Activated CD8-positive, alpha-beta memory T cell treated with anti-CD3 and anti-CD28 coated beads, Interleukin-2, amount 50 U/mL, for 24 hours (primary cell): ENCODE measurements at regions not wholly inside any gene's neighbourhood (a gene's known extent, or its start where the extent isn't known, plus 50 kb on each side); places are given as distances from the start of the nearest gene placed in this dataset.

Experiments used
- DNase-seq: peaks from one replicate; pipeline ENCODE4 v3.0.0-alpha.2; 2020; ENCODE audit errors: extremely low read depth

DNA sequence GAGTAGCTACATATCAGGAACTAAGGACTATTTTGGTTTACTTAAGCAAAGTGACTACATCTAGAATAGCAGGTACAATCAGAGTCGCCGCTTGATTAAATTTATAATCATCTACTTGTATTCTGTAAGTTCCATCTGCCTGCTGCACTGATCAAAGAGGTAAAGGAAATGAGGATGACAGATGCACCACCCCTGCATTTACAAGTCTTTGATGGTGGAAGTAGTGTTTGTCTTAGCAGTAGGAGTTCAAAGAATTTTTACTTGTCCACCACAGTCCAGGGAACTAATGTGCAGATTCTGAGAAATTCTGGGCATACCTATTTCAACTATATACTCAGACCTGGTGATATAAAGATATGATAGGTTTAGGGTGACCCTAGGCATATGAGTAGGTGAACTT, 184.1 kb upstream of the IVNS1ABP start:
- no peak for DNase-seq

DNA sequence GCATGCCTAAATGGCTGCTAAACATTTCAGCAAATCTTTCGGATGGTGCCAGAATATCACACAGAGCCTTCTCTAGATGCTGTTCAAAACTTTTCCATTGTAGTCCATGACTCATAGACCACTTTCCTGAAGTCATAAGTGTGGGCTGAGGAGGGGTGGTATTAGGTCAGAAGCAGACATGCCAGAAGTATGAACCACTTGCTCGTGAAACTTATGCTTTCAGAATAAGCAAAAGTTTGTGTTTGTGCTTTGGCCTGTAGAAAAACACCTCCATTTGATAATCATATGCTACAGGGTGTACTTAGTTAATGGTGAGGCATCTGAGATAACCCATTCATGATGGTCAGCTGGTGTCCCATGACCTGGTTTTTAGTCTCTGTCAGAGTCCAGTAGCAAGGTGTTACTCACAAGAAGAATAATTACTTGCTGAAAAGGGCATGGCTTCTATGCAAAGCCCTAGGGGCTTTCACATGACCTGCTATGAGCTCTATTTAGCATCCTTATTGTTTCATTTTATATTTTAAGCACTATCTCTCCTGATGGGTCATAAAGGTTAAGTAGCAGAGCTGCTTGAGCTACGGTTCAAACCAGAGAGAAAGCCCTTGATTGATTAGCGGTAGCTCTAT, 183.1 kb upstream of the IVNS1ABP start:
- DNase-seq: no peak

GRCh38 chr1:185498207-185498606, 181.2 kb upstream of the IVNS1ABP start:
- no peak for DNase-seq

DNA sequence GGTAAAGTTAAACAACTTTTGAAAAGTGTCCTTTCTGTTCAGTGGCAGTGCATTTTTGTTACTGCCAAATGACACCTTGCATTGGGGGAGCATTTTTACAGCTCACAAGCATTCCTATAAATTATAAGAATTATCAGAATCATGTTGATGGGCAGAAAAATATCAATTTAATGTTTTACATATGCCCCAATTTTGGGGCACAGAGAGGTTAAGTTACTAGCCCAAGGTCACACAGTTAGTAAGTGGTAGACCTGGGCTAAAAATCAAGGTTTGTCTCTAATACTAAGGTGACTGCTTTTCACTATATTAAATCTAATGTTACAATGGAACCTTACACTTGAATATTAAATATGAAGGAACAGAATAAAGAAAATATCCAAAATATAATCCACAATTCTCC, 180.1 kb upstream of the IVNS1ABP start:
- no peak for DNase-seq

- no peak for DNase-seq
These were observed 178.9 kb upstream of the IVNS1ABP start for GRCh38 chr1:185495898-185496297.

DNA sequence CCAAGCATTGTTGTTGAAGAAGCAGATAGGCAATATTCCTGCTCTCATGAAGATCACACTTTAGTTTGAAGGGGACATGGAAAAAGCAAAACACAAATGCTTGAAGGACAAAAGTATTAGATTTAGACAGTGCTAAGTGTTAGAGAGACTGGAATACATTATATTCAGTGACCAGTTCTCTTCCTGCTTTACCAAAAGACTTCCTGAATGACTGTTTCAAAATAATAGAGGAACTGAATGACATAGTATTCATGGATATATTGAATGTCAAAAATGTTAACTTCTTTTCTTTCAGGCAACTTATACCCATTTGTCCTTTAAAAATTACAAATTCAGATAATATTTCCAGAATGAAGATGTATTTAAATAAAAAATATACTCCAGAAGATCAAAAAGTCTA, 178.0 kb upstream of the IVNS1ABP start:
- DNase-seq: no peak

GRCh38 chr1:185492089-185492825, 175.2 kb upstream of the IVNS1ABP start:
- no peak for DNase-seq

DNA sequence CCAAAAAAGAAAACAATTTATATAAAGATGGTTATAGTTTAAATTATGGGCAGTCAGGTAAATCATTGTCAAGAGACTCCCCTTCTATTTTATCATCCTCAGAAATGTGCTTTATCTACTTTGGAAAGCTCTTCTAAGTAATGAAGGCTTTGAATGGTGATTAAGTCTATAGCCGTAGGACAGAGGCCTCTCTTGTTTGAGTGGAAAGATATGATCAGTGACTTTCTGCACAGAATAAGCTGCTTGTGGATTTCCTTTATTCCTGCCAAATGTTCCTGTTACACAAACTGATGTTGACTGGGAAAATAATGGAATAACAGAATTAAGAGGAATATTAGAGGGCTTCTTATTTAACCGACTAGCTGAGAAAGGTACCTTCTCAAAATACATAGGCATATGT, 174.6 kb upstream of the IVNS1ABP start:
- no peak for DNase-seq

- no peak for DNase-seq
These were observed 173.9 kb upstream of the IVNS1ABP start for GRCh38 chr1:185490924-185491323.

GRCh38 chr1:185489406-185489805, 172.4 kb upstream of the IVNS1ABP start:
- DNase-seq: no peak

DNA sequence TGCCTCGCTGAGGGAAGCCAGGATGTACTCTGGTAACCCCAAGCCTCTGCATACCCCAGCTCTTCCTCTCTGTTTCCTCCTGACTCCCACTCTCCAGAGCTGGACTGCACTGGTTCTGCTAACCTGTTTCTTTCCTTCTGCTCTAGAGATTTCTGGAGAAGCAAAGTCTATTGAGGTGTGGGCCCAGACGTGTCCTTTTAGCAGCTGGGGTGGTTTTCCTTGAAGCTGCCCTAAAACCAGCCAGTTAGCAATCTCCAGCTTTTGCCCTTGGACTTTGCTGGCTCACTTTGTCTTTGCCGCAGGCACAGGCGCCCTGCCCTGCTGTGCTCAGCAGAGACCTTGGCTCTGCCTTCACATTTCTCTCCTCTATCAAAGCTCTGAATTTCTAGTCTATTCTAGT, 171.8 kb upstream of the IVNS1ABP start:
- DNase-seq: no peak

GRCh38 chr1:185487936-185488335, 170.9 kb upstream of the IVNS1ABP start:
- DNase-seq: no peak

DNA sequence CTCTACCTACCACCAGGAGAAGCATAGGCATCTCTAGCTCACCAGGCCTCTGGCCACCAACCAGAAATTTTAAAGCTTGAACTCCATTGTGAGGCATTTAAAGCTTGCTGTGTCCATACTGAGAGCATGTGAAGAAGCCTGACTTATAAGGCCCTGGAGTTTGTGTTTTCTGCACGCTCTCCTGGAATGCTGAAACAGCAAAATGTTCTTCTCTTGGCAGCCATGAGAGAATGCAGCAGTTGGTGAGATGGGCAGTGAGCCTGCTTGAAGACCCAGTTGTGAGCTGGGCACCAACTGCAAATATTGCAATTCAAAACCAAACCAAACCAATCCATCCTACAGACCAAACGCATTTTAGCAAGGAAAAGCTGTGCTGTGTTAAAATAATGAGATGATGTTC, 170.0 kb upstream of the IVNS1ABP start:
- DNase-seq: no peak

GRCh38 chr1:185486346-185486745, 169.3 kb upstream of the IVNS1ABP start:
- no peak for DNase-seq

- no peak for DNase-seq
These were observed 166.8 kb upstream of the IVNS1ABP start for GRCh38 chr1:185483664-185484450.

DNA sequence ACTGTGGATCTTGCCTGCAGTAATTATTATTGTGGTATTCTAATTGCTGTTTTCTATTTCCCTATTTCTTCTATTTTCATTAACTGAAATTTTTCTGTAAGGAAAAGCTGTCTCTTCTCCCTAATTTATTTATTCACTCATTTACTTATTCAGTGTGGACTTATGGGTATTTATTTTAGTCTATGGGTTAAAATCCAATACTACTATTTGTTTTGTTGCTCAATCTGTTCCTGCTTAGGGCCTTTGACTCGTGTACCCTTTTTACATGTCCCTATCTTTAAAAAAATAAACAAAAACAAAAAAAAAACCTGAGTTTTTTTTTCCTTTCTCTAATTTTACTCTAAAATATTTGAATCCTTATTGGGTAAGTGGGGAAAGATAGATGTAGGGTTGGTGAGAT, 166.2 kb upstream of the IVNS1ABP start:
- no peak for DNase-seq

- DNase-seq: no peak
These were observed 163.5 kb upstream of the IVNS1ABP start for GRCh38 chr1:185480545-185480944.

GRCh38 chr1:185479796-185480195, 162.8 kb upstream of the IVNS1ABP start:
- DNase-seq: no peak

DNA sequence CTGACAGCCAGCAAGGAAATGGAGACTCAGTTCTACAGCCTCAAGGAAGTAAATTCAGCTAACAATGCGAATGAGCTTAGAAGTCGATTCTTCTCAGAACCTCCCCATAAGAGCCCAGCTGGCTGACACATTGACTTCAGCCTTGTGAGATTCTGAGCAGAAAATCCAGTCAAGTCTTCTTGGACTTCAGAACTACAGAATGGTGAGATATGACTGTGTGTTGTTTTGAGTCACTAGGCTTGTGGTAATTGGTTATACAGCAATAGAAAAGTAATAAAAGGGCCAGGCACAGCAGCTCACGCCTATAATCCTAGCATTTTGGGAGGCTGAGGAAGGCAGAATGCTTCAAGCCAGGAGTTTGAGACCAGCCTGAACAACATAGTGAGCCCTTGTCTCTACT, 161.8 kb upstream of the IVNS1ABP start:
- DNase-seq: no peak

GRCh38 chr1:185477638-185478580, 160.9 kb upstream of the IVNS1ABP start:
- DNase-seq: no peak

GRCh38 chr1:185474440-185475149, 157.6 kb upstream of the IVNS1ABP start:
- no peak for DNase-seq
